Mesothelial cell of epicardium (in vitro differentiated cells): ENCODE measurements at regions not wholly inside any gene's neighbourhood (a gene's known extent, or its start where the extent isn't known, plus 50 kb on each side); places are given as distances from the start of the nearest gene placed in this dataset.

Source experiments
- DNase-seq, 2 experiments: peaks; one replicate each; pipeline ENCODE4 v3.0.0; 2021; ENCODE audit warnings: low spot score in 2 of 2; ENCODE audit not compliant: unreplicated experiment in 2 of 2
- H3K27ac Mint-ChIP-seq: 2 replicates; pipeline ENCODE4 v1.8.0; 2021; ENCODE audit warnings: mixed read lengths
- H3K27me3 Mint-ChIP-seq: 2 replicates; pipeline ENCODE4 v1.8.0; 2021; ENCODE audit warnings: low read depth, mixed read lengths
- H3K36me3 Mint-ChIP-seq: 2 replicates; pipeline ENCODE4 v1.8.0; 2021; ENCODE audit warnings: mixed read lengths
- H3K4me1 Mint-ChIP-seq: 2 replicates; pipeline ENCODE4 v1.8.0; 2021; ENCODE audit warnings: mixed read lengths
- H3K4me3 Mint-ChIP-seq: 2 replicates; pipeline ENCODE4 v1.8.0; 2021; ENCODE audit warnings: mild to moderate bottlenecking, moderate library complexity, mixed read lengths
- H3K9me3 Mint-ChIP-seq: 2 replicates; pipeline ENCODE4 v1.8.0; 2021; ENCODE audit warnings: mixed read lengths
- TF ChIP-seq, protein P1 (sequence below): fragments of 200-600 bp; sonication (generic); IDR thresholded peaks from one replicate; pipeline ENCODE4 v1.5.0; 2021; ENCODE audit warnings: antibody characterized with exemption; ENCODE audit not compliant: unreplicated experiment

DNA sequence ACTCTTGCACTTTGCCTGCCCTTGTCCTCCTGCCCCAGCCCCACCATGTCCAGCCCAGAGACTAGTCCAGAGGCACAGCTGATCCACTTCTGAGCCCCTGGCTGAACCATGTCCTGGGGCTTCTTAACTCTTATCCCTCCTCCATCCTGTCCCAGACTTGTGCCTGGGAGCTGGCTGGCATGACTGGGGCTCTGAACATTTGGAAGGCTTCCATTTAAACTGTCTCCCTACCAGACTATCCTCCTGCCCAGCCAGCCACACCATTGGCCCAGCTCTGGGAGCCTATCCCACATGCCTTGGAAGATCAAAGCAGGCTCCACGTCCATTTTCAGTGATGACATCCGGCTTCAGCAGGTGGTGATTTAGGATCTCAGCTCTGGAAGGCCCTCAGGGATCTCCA, 57.4 kb downstream of the FAM241B start:
- TF ChIP-seq, protein P1, sequence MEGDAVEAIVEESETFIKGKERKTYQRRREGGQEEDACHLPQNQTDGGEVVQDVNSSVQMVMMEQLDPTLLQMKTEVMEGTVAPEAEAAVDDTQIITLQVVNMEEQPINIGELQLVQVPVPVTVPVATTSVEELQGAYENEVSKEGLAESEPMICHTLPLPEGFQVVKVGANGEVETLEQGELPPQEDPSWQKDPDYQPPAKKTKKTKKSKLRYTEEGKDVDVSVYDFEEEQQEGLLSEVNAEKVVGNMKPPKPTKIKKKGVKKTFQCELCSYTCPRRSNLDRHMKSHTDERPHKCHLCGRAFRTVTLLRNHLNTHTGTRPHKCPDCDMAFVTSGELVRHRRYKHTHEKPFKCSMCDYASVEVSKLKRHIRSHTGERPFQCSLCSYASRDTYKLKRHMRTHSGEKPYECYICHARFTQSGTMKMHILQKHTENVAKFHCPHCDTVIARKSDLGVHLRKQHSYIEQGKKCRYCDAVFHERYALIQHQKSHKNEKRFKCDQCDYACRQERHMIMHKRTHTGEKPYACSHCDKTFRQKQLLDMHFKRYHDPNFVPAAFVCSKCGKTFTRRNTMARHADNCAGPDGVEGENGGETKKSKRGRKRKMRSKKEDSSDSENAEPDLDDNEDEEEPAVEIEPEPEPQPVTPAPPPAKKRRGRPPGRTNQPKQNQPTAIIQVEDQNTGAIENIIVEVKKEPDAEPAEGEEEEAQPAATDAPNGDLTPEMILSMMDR, result no peak
- Mint-ChIP-seq H3K4me1 (peaks cover 42% of the 10 kb centered on the region), H3K27ac (no peak overlapping the region), H3K27me3 (no peaks in the 10 kb centered on the region), H3K9me3 (no peaks in the 10 kb centered on the region), H3K4me3 (no peak overlapping the region), H3K36me3 (no peaks in the 10 kb centered on the region)
- no peak for DNase-seq

DNA sequence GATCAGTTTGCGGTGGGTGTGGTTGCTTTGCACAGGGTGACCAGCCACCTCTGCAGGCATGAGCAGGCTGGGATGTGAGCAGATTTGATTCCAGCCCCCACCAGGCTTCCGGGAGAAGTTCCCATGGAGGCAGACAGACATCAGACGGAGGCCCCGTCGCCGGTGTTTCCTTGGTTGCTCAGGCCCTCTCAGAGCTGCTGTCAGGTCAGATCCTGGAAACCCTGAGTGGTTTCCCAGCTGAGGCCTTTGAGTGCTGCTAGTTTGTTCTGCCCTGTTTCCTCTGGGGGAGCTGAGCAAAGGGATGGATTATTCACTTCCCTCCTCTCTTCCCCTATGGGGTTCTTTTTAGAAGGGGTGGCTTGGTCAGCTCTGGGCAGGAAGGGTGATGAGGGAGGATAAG, 62.2 kb downstream of the FAM241B start:
- DNase-seq, result no peak
- TF ChIP-seq, protein P1, result no peak
- no peak overlapping the region for H3K27ac Mint-ChIP-seq
- peaks cover 5% of the 10 kb centered on the region for H3K4me1 Mint-ChIP-seq
- no peaks in the 10 kb centered on the region for H3K36me3 Mint-ChIP-seq
- H3K9me3 Mint-ChIP-seq, result no peaks in the 10 kb centered on the region
- H3K4me3 Mint-ChIP-seq, result no peak overlapping the region
- no peaks in the 10 kb centered on the region for H3K27me3 Mint-ChIP-seq

DNA sequence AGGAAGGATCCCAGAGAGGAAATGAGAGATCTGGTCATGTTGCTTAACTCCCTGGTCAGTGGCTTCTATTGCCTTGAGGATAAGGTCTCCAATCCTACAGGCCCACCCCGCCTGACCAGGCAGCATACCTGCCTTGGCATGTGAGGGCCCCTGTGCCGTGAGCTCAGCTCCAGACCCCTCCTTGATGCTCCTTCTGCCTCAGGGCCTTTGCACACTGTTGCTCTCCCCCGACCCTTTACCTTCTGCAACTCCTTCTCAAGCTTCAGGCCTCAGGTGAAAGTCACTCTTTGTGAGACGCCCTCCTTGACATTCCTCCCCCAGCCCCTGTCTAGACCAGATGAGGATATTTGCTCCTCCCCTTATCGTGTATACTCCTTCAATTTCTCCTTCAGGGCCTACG, 62.8 kb downstream of the FAM241B start:
- H3K4me3 Mint-ChIP-seq, result no peak overlapping the region
- H3K4me1 Mint-ChIP-seq, result peaks cover 2% of the 10 kb centered on the region
- TF ChIP-seq, protein P1, result no peak
- peaks cover 1% of the 10 kb centered on the region for H3K27me3 Mint-ChIP-seq
- peaks cover 2% of the 10 kb centered on the region for H3K9me3 Mint-ChIP-seq
- no peak overlapping the region for H3K27ac Mint-ChIP-seq
- H3K36me3 Mint-ChIP-seq, result no peaks in the 10 kb centered on the region
- DNase-seq, result no peak

DNA sequence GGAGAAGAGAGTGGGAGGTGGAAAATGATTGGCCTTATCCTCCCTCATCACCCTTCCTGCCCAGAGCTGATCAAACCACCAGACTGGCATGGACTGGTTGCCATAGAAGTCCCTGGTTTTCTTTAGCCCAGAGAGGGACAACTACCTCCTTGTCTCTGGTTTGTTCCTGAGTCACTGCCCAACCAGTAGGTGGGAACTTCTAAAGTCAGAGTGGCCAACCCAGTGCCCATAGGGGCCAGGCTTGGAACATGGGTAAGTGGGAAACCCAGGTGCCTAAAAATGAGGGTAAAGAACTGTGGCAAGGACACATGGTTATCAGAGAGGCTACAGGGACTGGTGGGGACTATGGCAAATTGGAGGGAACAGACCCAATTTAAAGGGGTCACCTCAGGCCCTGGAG, 63.8 kb downstream of the FAM241B start:
- no peak for DNase-seq
- Mint-ChIP-seq H3K27ac (no peak overlapping the region), H3K27me3 (peaks cover 4% of the 10 kb centered on the region), H3K4me3 (no peak overlapping the region), H3K9me3 (peaks cover 7% of the 10 kb centered on the region), H3K36me3 (no peaks in the 10 kb centered on the region), H3K4me1 (peaks cover 2% of the 10 kb centered on the region)
- TF ChIP-seq, protein P1, result no peak

DNA sequence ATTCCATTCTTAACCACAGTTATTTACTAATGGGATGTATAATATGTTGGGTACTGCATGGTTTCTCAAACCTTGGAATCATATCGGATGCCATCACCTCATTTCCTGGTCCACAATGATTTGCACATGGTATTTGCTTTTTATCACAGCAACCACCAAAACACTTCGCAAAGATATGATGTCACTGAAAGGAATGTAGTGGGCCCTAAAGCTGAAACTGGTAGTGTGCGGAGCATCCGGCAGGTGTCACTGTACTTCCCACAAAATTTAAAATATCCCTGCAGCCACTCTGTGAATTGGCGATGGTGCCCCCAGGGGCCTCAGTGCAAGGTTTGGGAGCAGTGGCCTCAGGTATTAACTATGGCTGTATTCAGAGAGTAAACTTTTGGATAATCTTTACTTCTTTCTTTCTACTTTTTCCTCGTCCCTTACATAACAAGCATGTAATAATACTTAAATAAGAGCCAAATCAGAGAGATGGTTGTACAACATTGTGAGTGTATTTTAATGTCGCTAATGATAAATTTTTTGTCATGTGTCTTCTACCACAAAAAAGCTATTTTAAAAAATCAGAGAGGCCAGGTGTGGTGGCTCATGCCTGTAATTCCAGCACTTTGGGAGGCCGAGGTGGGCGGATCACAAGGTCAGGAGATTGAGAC, 66.2 kb downstream of the FAM241B start:
- Mint-ChIP-seq H3K4me1 (peaks cover 2% of the 10 kb centered on the region), H3K27me3 (peaks cover 17% of the 10 kb centered on the region), H3K9me3 (peaks cover 11% of the 10 kb centered on the region), H3K27ac (peak overlapping the region; percentile 56), H3K4me3 (no peak overlapping the region), H3K36me3 (no peaks in the 10 kb centered on the region)
- DNase-seq, result peak in 1 of 2 experiments; percentile 61
- TF ChIP-seq, protein P1, result peak; percentile 56

DNA sequence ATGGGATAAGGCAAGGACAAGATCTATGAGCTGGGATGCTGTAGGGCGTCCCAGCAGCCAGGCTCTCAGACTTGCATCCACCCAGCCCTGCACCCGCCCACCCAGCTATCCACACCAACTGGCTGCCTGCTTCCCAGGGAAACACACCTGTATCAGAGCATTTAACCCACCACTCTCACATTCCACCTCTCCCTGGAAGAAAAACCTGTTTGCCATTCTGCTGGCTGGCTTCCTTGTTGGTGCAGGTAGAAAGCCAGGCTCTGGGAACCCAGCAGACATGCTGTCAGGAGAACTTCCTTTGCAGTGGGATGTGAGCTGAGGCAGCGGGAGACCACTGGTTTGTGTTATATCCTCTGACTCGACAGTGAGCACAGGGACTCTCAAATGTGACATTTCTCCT, 67.0 kb downstream of the FAM241B start:
- DNase-seq, result no peak
- H3K27ac Mint-ChIP-seq, result no peak overlapping the region
- no peaks in the 10 kb centered on the region for H3K36me3 Mint-ChIP-seq
- peaks cover 2% of the 10 kb centered on the region for H3K4me1 Mint-ChIP-seq
- TF ChIP-seq, protein P1, result no peak
- peaks cover 11% of the 10 kb centered on the region for H3K9me3 Mint-ChIP-seq
- H3K27me3 Mint-ChIP-seq, result peaks cover 24% of the 10 kb centered on the region
- H3K4me3 Mint-ChIP-seq, result no peak overlapping the region
